ENCODE measurements at regions not wholly inside any gene's neighbourhood (a gene's known extent, or its start where the extent isn't known, plus 50 kb on each side); places are given as distances from the start of the nearest gene placed in this dataset.

DNA sequence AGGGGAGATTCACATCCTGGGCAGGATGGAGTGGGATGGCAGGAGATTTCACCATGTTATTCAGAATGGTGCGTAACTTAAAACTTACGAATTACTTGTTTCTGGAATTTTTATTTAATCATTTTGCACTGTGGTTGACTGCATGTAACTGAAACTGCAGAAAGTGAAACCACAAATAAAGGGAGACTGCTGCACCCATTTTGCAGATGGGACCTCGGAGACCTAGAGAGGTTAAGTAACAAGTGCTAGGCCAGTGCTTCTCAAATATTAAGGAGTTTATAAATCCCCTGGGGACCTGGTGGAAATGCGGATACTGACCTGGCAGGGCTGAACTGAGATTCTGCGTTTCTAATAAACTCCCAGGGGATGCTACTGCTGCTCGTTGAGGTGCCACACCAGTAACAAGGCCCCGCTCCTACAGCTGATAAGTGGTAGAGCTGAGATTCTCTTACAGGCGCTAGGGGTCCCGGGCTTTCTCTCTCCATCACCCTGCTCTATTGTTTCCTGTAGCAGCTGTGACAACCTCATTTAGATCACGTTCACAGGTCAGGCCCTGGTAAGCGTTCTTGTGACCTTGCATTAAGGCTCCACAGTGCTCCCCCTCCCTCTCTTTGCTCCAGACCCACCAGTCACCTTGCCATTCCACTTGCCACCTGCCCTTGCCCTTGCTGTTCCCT lies 167.1 kb upstream of the CDH13 start:
- H3K4me3 Mint-ChIP-seq: no peak overlapping the region
- no peaks in the 10 kb centered on the region for H3K4me1 Mint-ChIP-seq (ENCODE audit: low read depth)
- H3K27ac Mint-ChIP-seq: no peak overlapping the region
- DNase-seq: no peak
- H3K27me3 Mint-ChIP-seq: peaks cover 14% of the 10 kb centered on the region
- H3K9me3 Mint-ChIP-seq: no peaks in the 10 kb centered on the region
- no peaks in the 10 kb centered on the region for H3K36me3 Mint-ChIP-seq (ENCODE audit: low read depth)

DNA sequence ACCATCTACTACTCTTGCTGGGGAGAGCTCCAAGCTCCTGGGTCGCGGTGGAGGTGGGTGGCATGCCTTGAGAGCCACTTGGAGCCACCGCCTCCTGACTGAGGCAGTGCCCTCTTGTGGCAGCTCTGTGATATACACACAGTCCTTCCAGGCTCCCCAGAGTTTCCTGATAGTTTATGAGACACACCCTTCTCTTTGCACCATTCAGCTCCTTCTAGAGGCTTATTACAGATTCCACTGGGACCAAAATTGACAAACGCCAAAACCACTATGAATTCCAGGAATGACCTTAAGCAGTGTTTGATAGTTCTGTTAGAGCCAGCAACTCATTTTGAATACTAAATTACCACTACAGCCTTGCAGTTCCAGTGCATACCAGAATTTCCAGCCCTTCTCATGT lies 170.1 kb upstream of the CDH13 start:
- no peak overlapping the region for H3K27ac Mint-ChIP-seq
- peaks cover 11% of the 10 kb centered on the region for H3K27me3 Mint-ChIP-seq
- no peak overlapping the region for H3K4me3 Mint-ChIP-seq
- H3K4me1 Mint-ChIP-seq (ENCODE audit: low read depth): no peaks in the 10 kb centered on the region
- no peak for DNase-seq
- H3K36me3 Mint-ChIP-seq (ENCODE audit: low read depth): no peaks in the 10 kb centered on the region
- no peaks in the 10 kb centered on the region for H3K9me3 Mint-ChIP-seq

DNA sequence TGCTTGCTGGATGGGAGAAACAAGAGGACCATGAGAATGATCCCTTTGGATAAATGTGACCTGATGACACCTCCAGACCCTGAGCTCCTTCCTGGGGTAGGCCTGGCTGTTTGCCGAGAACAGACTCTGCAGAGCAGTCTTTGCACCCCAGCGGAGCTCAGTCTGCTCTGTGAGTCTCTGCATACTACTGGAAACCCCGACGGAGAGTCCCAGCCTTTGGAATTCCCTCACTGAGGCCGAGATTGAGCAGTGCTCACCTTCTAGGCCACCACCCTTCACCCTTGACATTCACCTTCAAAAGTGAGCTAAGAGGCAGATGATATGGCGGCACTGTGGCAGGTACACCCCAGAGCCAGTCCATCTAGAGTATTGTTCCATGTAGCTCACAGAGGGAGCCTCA lies 172.2 kb upstream of the CDH13 start:
- DNase-seq: no peak
- Mint-ChIP-seq H3K9me3 (no peaks in the 10 kb centered on the region), H3K27me3 (peaks cover 4% of the 10 kb centered on the region), H3K4me1 (ENCODE audit: low read depth) (no peaks in the 10 kb centered on the region), H3K36me3 (ENCODE audit: low read depth) (no peaks in the 10 kb centered on the region), H3K27ac (no peak overlapping the region), H3K4me3 (no peak overlapping the region)

DNA sequence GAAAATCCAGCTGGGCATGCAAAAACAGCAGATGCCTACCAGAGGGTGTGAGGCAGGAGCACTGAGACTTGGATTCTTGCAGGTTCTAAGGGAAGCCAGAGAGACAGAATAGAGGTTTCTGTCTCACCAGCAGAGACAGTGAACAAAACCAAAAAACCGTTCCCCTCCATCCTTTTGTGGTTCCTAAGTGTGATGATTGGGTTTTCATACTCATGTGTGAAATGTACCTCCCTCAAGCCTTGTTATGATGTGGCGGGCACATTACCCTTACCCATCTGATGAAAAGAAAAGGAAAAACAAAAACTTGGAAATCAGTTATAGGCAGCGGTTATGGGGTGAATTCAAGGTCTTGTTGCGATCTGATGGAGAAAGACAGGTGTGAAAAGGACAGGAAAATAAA lies 172.6 kb upstream of the CDH13 start:
- Mint-ChIP-seq H3K4me1 (ENCODE audit: low read depth) (no peaks in the 10 kb centered on the region), H3K36me3 (ENCODE audit: low read depth) (no peaks in the 10 kb centered on the region), H3K4me3 (no peak overlapping the region), H3K27ac (no peak overlapping the region), H3K9me3 (no peaks in the 10 kb centered on the region), H3K27me3 (peaks cover 4% of the 10 kb centered on the region)
- DNase-seq: no peak

DNA sequence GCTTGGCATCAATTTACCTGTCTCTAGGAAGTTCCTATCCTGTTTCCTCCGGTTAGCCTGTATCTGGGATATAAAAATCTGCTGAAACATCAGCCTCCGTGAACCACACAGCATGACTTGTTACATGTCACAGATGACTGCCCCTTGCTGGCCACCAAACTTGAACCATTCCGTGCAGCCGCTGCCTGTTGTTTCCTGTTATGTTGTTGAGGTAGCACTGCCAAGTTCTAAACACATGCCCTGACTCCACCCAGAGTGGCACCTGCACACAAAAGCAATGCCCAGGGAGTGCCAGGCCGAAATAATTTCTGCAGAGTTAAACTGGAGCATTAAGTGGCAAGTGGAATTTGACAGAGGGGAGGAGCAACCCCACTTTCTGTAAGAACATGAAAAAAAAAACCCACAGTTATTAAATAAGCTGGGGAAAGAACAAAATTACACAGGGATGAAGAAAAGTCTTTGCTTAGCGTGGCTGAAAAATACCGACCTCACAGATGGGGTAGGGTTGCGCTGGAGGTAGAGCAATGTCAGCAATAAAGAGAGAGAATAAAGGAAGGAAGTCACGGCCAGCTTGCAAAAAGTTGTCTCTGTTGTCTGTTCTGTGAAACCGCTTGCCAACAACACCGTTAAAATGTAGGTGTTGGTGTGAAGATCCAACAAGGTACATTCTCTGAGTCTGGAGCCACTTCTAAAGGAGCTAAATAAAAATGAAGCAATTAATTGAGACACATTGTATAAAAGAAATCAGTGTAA lies 174.6 kb upstream of the CDH13 start:
- H3K27me3 Mint-ChIP-seq: peaks cover 4% of the 10 kb centered on the region
- no peak overlapping the region for H3K4me3 Mint-ChIP-seq
- no peaks in the 10 kb centered on the region for H3K4me1 Mint-ChIP-seq (ENCODE audit: low read depth)
- H3K36me3 Mint-ChIP-seq (ENCODE audit: low read depth): no peaks in the 10 kb centered on the region
- no peak overlapping the region for H3K27ac Mint-ChIP-seq
- no peaks in the 10 kb centered on the region for H3K9me3 Mint-ChIP-seq
- no peak for DNase-seq

DNA sequence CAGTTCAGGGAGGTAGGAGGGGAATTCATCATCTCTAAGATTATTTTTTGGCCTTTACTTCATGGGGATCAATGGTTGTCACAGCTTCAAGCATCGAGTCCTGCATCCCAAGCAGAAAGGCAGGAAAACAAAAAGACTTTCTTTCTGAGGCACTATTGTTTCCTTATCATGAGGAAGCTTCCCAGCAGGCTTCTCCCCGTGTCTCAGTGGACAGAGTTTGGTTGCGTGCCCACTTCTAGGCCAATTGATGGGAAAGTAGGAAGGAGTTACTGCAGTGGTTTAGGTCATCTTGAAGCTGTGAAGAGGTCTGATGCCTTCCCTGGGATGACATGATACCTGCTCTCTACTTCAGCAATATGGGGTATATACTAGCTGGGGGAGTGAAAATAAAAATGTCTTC lies 175.3 kb upstream of the CDH13 start:
- Mint-ChIP-seq H3K27ac (no peak overlapping the region), H3K36me3 (ENCODE audit: low read depth) (no peaks in the 10 kb centered on the region), H3K4me1 (ENCODE audit: low read depth) (no peaks in the 10 kb centered on the region), H3K27me3 (peaks cover under 1% of the 10 kb centered on the region), H3K9me3 (no peaks in the 10 kb centered on the region), H3K4me3 (no peak overlapping the region)
- no peak for DNase-seq

DNA sequence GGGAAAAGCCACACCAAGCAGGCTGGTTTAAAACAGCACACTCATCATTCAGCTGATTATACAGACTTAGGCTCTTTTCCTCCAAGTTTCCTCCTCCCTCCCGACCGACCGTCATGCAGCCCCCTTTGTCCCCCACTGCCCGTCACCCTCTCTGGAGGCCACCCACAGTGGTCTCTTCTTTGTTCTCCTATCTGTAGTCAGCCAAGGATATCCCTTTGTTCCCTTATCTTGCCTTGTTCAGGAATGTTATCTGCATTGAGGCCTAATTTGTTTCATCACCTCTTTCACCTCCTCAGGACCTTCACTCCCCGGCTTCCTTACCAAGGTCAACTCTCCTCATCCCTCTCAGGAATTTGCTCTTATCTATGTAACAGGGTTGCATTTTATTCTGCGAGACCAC lies 186.4 kb upstream of the CDH13 start:
- no peak overlapping the region for H3K4me3 Mint-ChIP-seq

DNA sequence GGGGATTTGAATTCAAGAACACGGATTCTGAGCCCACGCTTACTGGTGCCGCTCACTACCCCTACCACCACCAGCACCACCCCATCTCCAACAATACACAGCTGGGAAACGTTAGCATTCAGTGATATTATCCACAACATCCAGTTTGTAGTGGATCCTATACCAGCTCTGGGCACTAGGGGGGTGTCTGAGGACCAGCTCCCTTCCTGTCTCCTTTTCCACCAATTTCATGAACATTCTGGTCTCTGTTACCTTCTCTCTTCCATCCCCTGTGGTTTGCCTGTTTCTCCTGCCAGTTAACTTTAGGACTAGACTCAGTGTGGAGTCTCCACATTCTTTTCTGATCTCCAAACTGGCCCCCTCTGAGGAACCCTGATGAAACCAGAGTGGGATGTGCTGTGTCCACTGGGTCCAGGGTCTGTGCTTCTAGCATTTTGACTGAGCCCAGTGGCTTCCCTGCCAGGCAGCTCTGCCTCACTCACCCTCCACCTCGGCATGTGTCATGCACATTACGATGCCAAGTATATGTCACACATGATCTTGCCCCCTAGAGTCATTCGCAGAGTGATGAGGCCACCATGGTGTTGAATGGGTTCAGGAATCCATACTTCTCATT lies 187.0 kb upstream of the CDH13 start:
- no peaks in the 10 kb centered on the region for H3K4me1 Mint-ChIP-seq (ENCODE audit: low read depth)

More for the DNA sequence above, 186.4 kb upstream of the CDH13 start:
- Mint-ChIP-seq H3K9me3 (no peaks in the 10 kb centered on the region), H3K4me1 (ENCODE audit: low read depth) (no peaks in the 10 kb centered on the region), H3K27me3 (peaks cover 22% of the 10 kb centered on the region), H3K27ac (no peak overlapping the region), H3K36me3 (ENCODE audit: low read depth) (no peaks in the 10 kb centered on the region)
- DNase-seq: no peak

DNA sequence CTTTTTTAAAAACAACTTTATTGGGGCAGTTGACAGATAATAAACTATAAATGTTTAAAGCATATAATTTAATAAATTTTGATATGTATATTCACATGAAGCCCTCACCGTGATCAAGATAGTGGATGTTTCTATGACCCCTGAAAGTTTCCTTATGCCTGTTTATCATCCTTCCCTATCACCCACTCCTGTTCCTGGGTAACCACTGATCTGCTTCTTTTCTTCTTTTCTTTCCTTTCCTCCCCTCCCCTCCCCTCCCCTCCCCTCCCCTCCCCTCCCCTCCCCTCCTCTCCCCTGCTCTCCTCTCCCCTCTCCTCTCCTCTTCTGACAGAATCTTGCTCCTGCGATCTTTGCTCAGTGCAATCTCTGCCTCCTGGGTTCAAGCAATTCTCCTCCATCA lies 193.7 kb upstream of the CDH13 start:
- DNase-seq: no peak
- Mint-ChIP-seq H3K27ac (no peak overlapping the region), H3K4me1 (ENCODE audit: low read depth) (no peaks in the 10 kb centered on the region), H3K4me3 (no peak overlapping the region), H3K27me3 (no peaks in the 10 kb centered on the region), H3K9me3 (no peaks in the 10 kb centered on the region), H3K36me3 (ENCODE audit: low read depth) (no peaks in the 10 kb centered on the region)

More for the DNA sequence above, 187.0 kb upstream of the CDH13 start:
- DNase-seq: no peak
- H3K4me3 Mint-ChIP-seq: no peak overlapping the region
- no peaks in the 10 kb centered on the region for H3K36me3 Mint-ChIP-seq (ENCODE audit: low read depth)
- peaks cover 22% of the 10 kb centered on the region for H3K27me3 Mint-ChIP-seq
- H3K9me3 Mint-ChIP-seq: no peaks in the 10 kb centered on the region
- H3K27ac Mint-ChIP-seq: no peak overlapping the region

DNA sequence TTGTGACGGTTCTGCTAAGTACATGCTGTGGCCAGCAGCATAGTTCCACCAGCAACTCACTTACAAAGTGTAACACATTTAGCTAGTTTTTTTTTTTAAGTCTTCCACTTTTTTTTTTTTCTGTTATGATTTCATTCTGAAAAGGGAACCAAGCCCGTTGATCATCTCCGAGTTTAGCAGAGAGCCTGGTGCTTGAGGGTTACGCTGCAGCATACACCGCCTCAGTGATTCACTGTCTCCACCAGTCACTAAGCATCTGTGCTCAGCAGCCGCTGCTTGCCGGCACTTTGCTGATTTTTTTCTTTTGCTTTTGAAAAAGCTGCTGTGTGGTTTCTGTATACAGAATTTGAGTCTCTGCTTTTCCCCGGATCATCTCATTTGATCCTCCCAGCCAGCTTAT lies 194.5 kb upstream of the CDH13 start:
- Mint-ChIP-seq H3K4me1 (ENCODE audit: low read depth) (no peaks in the 10 kb centered on the region), H3K9me3 (no peaks in the 10 kb centered on the region)

DNA sequence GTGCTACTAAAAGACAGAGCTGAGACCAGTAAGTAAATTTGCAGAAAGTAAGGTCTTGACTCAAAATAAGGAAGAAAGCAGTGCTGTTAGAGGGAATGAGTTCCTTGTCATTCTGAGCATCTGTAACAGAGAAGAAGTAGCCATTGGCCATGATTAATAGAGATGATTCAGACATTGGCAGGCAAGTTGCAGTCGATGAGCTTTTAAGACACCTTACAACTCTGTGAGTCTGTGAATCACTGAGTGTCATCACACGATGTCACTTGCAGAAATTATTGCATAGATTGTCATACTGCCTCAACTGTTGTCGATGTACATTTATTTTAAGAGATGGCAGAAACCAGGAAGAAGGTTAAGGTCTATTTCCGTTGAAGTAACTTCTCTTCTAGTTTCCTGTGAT lies 201.1 kb upstream of the CDH13 start:
- H3K4me1 Mint-ChIP-seq (ENCODE audit: low read depth): no peaks in the 10 kb centered on the region
- H3K36me3 Mint-ChIP-seq (ENCODE audit: low read depth): no peaks in the 10 kb centered on the region

More for the DNA sequence above, 194.5 kb upstream of the CDH13 start:
- no peak overlapping the region for H3K4me3 Mint-ChIP-seq
- no peaks in the 10 kb centered on the region for H3K27me3 Mint-ChIP-seq
- no peak overlapping the region for H3K27ac Mint-ChIP-seq
- no peaks in the 10 kb centered on the region for H3K36me3 Mint-ChIP-seq (ENCODE audit: low read depth)
- DNase-seq: no peak

DNA sequence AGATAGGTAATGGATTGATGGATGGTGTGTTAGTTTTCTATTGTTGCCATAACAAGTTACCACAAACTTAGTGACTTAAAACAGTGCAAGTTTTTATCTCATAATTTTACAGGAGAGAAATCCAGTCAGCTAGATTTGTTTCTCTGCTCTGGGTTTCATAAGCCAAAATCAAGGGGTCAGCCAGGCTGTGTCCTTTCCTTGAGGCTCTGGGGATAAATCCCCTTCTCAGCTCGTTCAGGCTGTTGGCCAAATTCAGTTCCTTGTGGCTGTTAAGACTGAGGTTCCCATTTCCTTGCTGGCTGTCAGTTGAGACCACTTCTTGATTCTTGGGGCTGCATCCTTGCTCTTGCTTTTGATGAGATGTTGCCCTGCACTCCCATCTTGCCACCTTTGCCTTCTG lies 204.9 kb upstream of the CDH13 start:
- no peaks in the 10 kb centered on the region for H3K9me3 Mint-ChIP-seq
- H3K36me3 Mint-ChIP-seq (ENCODE audit: low read depth): no peaks in the 10 kb centered on the region
- no peaks in the 10 kb centered on the region for H3K4me1 Mint-ChIP-seq (ENCODE audit: low read depth)
- H3K27ac Mint-ChIP-seq: no peak overlapping the region
- H3K4me3 Mint-ChIP-seq: no peak overlapping the region
- DNase-seq: no peak
- peaks cover 8% of the 10 kb centered on the region for H3K27me3 Mint-ChIP-seq

More for the DNA sequence above, 201.1 kb upstream of the CDH13 start:
- Mint-ChIP-seq H3K9me3 (no peaks in the 10 kb centered on the region), H3K27ac (no peak overlapping the region), H3K4me3 (no peak overlapping the region), H3K27me3 (peaks cover 8% of the 10 kb centered on the region)
- no peak for DNase-seq

DNA sequence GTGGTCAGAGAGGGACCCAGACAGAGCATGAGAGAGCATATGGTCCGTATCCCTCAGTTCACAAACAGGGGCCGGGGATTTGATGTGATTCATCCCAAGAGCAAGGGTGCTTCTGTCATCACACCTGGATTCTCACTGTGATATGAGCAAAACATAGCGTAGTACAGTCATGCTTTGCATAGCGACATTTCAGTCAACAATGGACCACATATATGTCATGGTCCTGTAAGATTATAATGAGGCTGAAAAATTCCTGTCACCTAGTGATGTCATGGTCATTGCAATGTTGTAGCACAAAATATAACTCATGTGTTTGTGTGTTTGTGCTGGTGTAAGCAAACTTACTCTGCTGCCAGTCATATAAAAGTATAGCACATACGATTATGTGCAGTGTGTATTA lies 207.4 kb upstream of the CDH13 start:
- H3K4me1 Mint-ChIP-seq (ENCODE audit: low read depth): no peaks in the 10 kb centered on the region
- H3K9me3 Mint-ChIP-seq: no peaks in the 10 kb centered on the region
- H3K27me3 Mint-ChIP-seq: no peaks in the 10 kb centered on the region
- no peak overlapping the region for H3K4me3 Mint-ChIP-seq
- DNase-seq: no peak
- no peaks in the 10 kb centered on the region for H3K36me3 Mint-ChIP-seq (ENCODE audit: low read depth)
- H3K27ac Mint-ChIP-seq: no peak overlapping the region

DNA sequence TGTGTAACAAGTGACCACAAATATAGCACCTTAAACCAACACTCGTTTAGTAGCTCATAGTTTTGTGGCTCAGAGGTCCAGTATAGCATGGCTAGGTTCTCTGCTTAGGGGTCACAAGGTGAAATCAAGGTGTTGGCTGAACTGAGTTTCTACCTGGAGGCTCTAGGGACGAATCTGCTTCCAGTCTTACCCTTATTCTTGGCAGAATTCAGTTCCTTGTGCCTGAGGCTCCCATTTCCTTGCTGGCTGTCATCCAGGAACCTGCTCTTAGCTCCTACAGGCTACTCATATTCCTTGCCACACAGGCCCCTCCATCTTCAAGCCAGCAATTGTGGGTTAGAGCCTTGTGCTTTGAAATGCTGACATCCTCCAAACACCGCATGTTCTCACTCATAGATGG lies 212.3 kb upstream of the CDH13 start:
- H3K9me3 Mint-ChIP-seq: no peaks in the 10 kb centered on the region
- no peak overlapping the region for H3K27ac Mint-ChIP-seq
- H3K36me3 Mint-ChIP-seq (ENCODE audit: low read depth): no peaks in the 10 kb centered on the region
- H3K4me1 Mint-ChIP-seq (ENCODE audit: low read depth): no peaks in the 10 kb centered on the region
- H3K27me3 Mint-ChIP-seq: no peaks in the 10 kb centered on the region
- DNase-seq: no peak
- H3K4me3 Mint-ChIP-seq: no peak overlapping the region

DNA sequence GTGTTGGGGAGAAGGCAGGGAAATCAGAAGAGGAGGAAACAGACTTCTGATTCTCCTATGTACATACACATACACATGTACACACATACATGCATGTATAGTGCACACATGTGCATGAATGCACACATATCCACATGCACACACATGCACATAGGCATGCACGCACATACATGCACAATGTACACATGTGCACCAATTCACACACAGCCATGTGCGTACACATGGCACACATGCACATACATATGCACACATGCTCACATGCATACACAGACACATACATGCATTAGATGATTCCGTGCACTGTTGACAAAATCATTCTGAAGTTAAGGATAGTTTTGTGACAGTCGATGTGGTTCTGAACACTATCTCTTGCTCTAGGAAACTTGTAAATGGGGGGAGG lies 214.0 kb upstream of the CDH13 start:
- H3K4me1 Mint-ChIP-seq (ENCODE audit: low read depth): no peaks in the 10 kb centered on the region
- H3K36me3 Mint-ChIP-seq (ENCODE audit: low read depth): no peaks in the 10 kb centered on the region
- H3K4me3 Mint-ChIP-seq: no peak overlapping the region
- DNase-seq: no peak
- peaks cover under 1% of the 10 kb centered on the region for H3K27me3 Mint-ChIP-seq
- no peaks in the 10 kb centered on the region for H3K9me3 Mint-ChIP-seq
- no peak overlapping the region for H3K27ac Mint-ChIP-seq

Measured in activated T-cell treated with anti-CD3 and anti-CD28 coated beads, Interleukin-2, amount 50 U/mL, for 24 hours (primary cell).